DOHH2 (cell line): ENCODE measurements at regions not wholly inside any gene's neighbourhood (a gene's known extent, or its start where the extent isn't known, plus 50 kb on each side); places are given as distances from the start of the nearest gene placed in this dataset.

Experiments used
- H3F3A ChIP-seq: fragments of 200-600 bp; sonication (generic), shearing (Covaris generic); 2 replicates; pipeline ENCODE4 v1.6.0; 2016; ENCODE audit warnings: antibody characterized with exemption, mild to moderate bottlenecking; ENCODE audit not compliant: control insufficient read depth, insufficient read depth
- H3K27ac ChIP-seq: fragments of 200-600 bp; sonication (generic); 2 replicates; pipeline ENCODE4 v1.5.1; 2014; ENCODE audit warnings: low read depth, mild to moderate bottlenecking, low read length, moderate library complexity
- H3K27me3 ChIP-seq: fragments of 200-600 bp; sonication (generic); 2 replicates; pipeline ENCODE4 v1.6.1; 2014; ENCODE audit warnings: mild to moderate bottlenecking, low read length, mixed read lengths; ENCODE audit not compliant: control insufficient read depth
- H3K36me3 ChIP-seq: fragments of 200-600 bp; sonication (generic); 2 replicates; pipeline ENCODE4 v1.6.1; 2014; ENCODE audit warnings: mild to moderate bottlenecking, low read length, moderate library complexity, mixed read lengths; ENCODE audit not compliant: control insufficient read depth
- H3K4me1 ChIP-seq: fragments of 200-600 bp; sonication (generic); 2 replicates; pipeline ENCODE4 v1.6.1; 2014; ENCODE audit warnings: mild to moderate bottlenecking, low read length, mixed read lengths; ENCODE audit not compliant: control insufficient read depth
- H3K4me2 ChIP-seq: fragments of 200-600 bp; sonication (generic); 2 replicates; pipeline ENCODE4 v1.6.0; 2014; ENCODE audit warnings: mild to moderate bottlenecking, low read length, moderate library complexity
- H3K4me3 ChIP-seq: fragments of 200-600 bp; sonication (generic); 2 replicates; pipeline ENCODE4 v1.5.1; 2014; ENCODE audit warnings: mild to moderate bottlenecking, low read length, mixed read lengths
- H3K79me2 ChIP-seq: fragments of 200-600 bp; sonication (generic); 2 replicates; pipeline ENCODE4 v1.6.1; 2014; ENCODE audit warnings: mild to moderate bottlenecking, low read length, mixed read lengths; ENCODE audit not compliant: control insufficient read depth
- H3K9me2 ChIP-seq: fragments of 200-600 bp; sonication (generic); replicated peaks from 2 replicates; pipeline ENCODE4 v1.6.1; 2014; ENCODE audit warnings: mild to moderate bottlenecking, low read length, mixed read lengths; ENCODE audit not compliant: control insufficient read depth
- H3K9me3 ChIP-seq: fragments of 200-600 bp; sonication (generic); 2 replicates; pipeline ENCODE4 v1.6.1; 2014; ENCODE audit warnings: antibody characterized with exemption, low read length, mixed read lengths; ENCODE audit not compliant: control insufficient read depth, insufficient read depth
- H4K20me1 ChIP-seq: fragments of 200-600 bp; sonication (generic); 2 replicates; pipeline ENCODE4 v1.6.0; 2014; ENCODE audit warnings: low read depth, mild to moderate bottlenecking, antibody characterized with exemption, low read length, moderate library complexity; ENCODE audit not compliant: control insufficient read depth, insufficient read depth
- EZH2phosphoT487 ChIP-seq: fragments of 200-600 bp; sonication (generic); IDR thresholded peaks from 2 replicates; pipeline ENCODE4 v1.6.1; 2017; ENCODE audit warnings: borderline replicate concordance, mild to moderate bottlenecking, antibody characterized with exemption, low read length, moderate library complexity, mixed read lengths
- TF ChIP-seq, protein P1 (sequence below): fragments of 200-600 bp; sonication (generic); IDR thresholded peaks from one replicate; pipeline ENCODE4 v1.5.1; 2014; ENCODE audit warnings: antibody characterized with exemption, mild to moderate bottlenecking, low read depth, low read length; ENCODE audit not compliant: poor library complexity, severe bottlenecking

DNA sequence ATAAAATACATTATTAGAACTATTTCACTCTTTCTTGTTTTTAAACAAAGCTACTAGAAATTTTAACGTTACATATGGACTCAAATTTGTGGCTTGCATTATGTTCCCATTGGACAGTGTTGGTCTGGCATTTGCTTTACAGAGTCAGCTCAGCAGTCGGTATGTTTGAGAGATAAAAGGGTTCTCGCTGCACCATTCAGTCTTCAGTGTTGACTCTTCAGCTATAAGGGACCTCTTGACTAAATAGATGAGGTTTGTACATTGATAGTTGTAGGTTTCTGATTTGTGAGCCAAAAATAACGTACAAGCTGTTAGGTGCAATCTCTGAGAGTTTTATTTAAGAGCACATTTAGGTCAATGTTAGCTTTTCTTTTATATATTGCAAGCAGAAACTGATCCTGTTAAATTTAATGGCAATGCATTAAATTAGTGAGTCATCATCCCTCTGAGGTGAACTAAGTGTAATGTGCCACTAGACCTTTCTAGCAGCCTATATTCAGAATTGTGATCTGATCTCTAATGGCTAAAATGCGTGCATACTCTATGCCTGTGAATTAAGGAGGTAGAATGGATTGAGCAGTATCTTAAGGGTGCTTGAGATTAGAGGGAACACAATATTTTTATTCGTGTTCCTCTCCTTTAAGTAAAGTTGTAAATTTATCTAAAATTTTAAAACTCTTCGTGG lies 485.6 kb upstream of the SYNCRIP start:
- no peak overlapping the region for H3K4me2 ChIP-seq
- TF ChIP-seq EZH2phosphoT487: no peak
- TF ChIP-seq, protein P1, sequence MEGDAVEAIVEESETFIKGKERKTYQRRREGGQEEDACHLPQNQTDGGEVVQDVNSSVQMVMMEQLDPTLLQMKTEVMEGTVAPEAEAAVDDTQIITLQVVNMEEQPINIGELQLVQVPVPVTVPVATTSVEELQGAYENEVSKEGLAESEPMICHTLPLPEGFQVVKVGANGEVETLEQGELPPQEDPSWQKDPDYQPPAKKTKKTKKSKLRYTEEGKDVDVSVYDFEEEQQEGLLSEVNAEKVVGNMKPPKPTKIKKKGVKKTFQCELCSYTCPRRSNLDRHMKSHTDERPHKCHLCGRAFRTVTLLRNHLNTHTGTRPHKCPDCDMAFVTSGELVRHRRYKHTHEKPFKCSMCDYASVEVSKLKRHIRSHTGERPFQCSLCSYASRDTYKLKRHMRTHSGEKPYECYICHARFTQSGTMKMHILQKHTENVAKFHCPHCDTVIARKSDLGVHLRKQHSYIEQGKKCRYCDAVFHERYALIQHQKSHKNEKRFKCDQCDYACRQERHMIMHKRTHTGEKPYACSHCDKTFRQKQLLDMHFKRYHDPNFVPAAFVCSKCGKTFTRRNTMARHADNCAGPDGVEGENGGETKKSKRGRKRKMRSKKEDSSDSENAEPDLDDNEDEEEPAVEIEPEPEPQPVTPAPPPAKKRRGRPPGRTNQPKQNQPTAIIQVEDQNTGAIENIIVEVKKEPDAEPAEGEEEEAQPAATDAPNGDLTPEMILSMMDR: no peak
- no peaks in the 10 kb centered on the region for H3F3A ChIP-seq
- H3K27ac ChIP-seq: no peak overlapping the region
- H3K4me1 ChIP-seq: no peaks in the 10 kb centered on the region
- H3K9me3 ChIP-seq: no peaks in the 10 kb centered on the region; the same call in 1 of the 2 replicates
- no peaks in the 10 kb centered on the region for H3K9me2 ChIP-seq
- H3K36me3 ChIP-seq: no peaks in the 10 kb centered on the region
- H3K79me2 ChIP-seq: no peaks in the 10 kb centered on the region
- H3K27me3 ChIP-seq: no peaks in the 10 kb centered on the region
- H4K20me1 ChIP-seq: no peaks in the 10 kb centered on the region
- no peak overlapping the region for H3K4me3 ChIP-seq

DNA sequence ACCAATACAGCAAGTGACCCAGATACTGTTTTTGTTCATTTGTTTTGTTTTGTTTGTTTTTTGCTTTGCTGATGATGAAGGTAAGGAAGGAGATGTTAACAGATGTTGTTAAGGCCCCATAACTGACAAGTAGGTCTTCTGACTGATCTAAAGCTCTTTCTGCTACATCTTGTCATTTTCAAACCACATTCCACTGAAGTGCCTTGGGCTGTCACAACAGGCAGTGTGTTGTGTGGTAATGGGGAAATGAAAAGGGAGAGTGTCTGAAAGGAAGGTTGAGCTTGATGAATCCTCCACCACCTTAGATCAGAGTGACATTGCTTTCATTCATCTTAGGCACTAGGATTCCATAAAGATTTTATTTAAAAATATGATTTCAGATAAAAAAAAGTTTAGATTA lies 479.4 kb upstream of the SYNCRIP start:
- Histone ChIP-seq H3K27ac (no peak overlapping the region), H3K4me3 (no peak overlapping the region), H3K36me3 (no peaks in the 10 kb centered on the region), H3K4me2 (no peak overlapping the region), H3K79me2 (no peaks in the 10 kb centered on the region), H3F3A (no peaks in the 10 kb centered on the region), H4K20me1 (no peaks in the 10 kb centered on the region), H3K27me3 (no peaks in the 10 kb centered on the region), H3K4me1 (no peaks in the 10 kb centered on the region), H3K9me2 (no peaks in the 10 kb centered on the region), H3K9me3 (no peaks in the 10 kb centered on the region)
- TF ChIP-seq, protein P1: no peak
- no peak for TF ChIP-seq EZH2phosphoT487

DNA sequence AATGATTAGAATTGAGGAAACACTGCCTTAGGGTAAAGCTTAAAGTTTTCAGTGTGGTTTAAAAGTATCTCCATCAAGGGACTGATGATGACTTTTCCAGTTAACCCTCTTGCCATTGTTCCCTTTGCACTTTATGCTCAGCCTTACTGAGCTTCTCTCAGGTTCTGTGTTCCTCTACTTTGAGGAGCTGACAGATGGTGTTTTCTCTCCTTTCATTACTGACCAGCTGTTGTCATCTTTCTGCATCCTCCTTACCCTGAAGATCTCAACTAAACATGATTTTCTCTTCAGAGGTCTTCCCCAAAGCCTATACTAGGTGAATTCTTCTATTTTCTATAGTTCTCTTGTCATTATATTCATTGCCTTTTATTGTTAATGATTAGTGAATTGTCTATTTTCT lies 475.6 kb upstream of the SYNCRIP start:
- Histone ChIP-seq H3F3A (no peaks in the 10 kb centered on the region), H3K9me3 (no peaks in the 10 kb centered on the region), H3K4me1 (no peaks in the 10 kb centered on the region), H3K4me3 (no peak overlapping the region), H3K4me2 (no peak overlapping the region), H3K79me2 (no peaks in the 10 kb centered on the region), H3K9me2 (no peaks in the 10 kb centered on the region), H3K27ac (no peak overlapping the region), H3K27me3 (no peaks in the 10 kb centered on the region), H4K20me1 (no peaks in the 10 kb centered on the region), H3K36me3 (no peaks in the 10 kb centered on the region)
- TF ChIP-seq, protein P1: no peak
- no peak for TF ChIP-seq EZH2phosphoT487

GRCh38 chr6:86107985-86108384 lies 465.3 kb upstream of the SYNCRIP start:
- TF ChIP-seq, protein P1: no peak
- no peak for TF ChIP-seq EZH2phosphoT487

More at GRCh38 chr6:86107985-86108384, 465.3 kb upstream of the SYNCRIP start:
- Histone ChIP-seq H3K36me3 (no peaks in the 10 kb centered on the region), H4K20me1 (no peaks in the 10 kb centered on the region), H3K9me3 (no peaks in the 10 kb centered on the region), H3F3A (no peaks in the 10 kb centered on the region), H3K27ac (no peak overlapping the region), H3K4me1 (no peaks in the 10 kb centered on the region), H3K4me2 (no peak overlapping the region), H3K4me3 (no peak overlapping the region), H3K79me2 (no peaks in the 10 kb centered on the region), H3K27me3 (no peaks in the 10 kb centered on the region), H3K9me2 (no peaks in the 10 kb centered on the region)
